ENCODE measurements at regions not wholly inside any gene's neighbourhood (a gene's known extent, or its start where the extent isn't known, plus 50 kb on each side); places are given as distances from the start of the nearest gene placed in this dataset.

- CTCF ChIA-PET: no interaction called here
- H3K4me3 Mint-ChIP-seq: no peak overlapping the region
- peaks cover 18% of the 10 kb centered on the region for H3K27me3 Mint-ChIP-seq
- intact Hi-C loops (cut with DNase I, micrococcal nuclease): no loop called here
- no peak for TF ChIP-seq CTCF (IDR thresholded peaks at IDR 0.05)
- Histone ChIP-seq H3K27me3 (ENCODE audit: control insufficient read depth in 1 of 2, insufficient read depth in 2 of 2, low read length in 2 of 2) (peaks cover 0 to 4% of the 10 kb centered on the region in 2 experiments), H3K4me1 (ENCODE audit: insufficient read depth, low read length) (no peaks in the 10 kb centered on the region), H3K27ac (ENCODE audit: low read depth in 1 of 2, low read length in 2 of 2) (no peak overlapping the region), H3K36me3 (ENCODE audit: insufficient read depth, low read length) (no peaks in the 10 kb centered on the region), H3K4me3 (ENCODE audit: low read length) (no peak overlapping the region), H3K9me3 (ENCODE audit: control insufficient read depth in 1 of 2, insufficient read depth in 1 of 2, low read length in 2 of 2) (no peaks in the 10 kb centered on the region)
- no peaks in the 10 kb centered on the region for H3K4me1 Mint-ChIP-seq (ENCODE audit: low read depth)
- ATAC-seq (ENCODE audit: poor library complexity) (no peak), DNase-seq (no peak)
- H3K36me3 Mint-ChIP-seq (ENCODE audit: low read depth): no peaks in the 10 kb centered on the region
- H3K9me3 Mint-ChIP-seq: no peaks in the 10 kb centered on the region
- POLR2A ChIA-PET: no interaction called here
- H3K27ac Mint-ChIP-seq: no peak overlapping the region
These were observed 75.0 kb upstream of the LAPTM4A start for GRCh38 chr2:20126469-20126868.

- Mint-ChIP-seq H3K9me3 (no peaks in the 10 kb centered on the region), H3K4me3 (no peak overlapping the region), H3K4me1 (ENCODE audit: low read depth) (no peaks in the 10 kb centered on the region), H3K36me3 (ENCODE audit: low read depth) (no peaks in the 10 kb centered on the region), H3K27me3 (peaks cover 18% of the 10 kb centered on the region), H3K27ac (no peak overlapping the region)
- H3K4me1 ChIP-seq (ENCODE audit: insufficient read depth, low read length): no peaks in the 10 kb centered on the region
- POLR2A ChIA-PET: no interaction called here
- DNase-seq: no peak
- ATAC-seq (ENCODE audit: poor library complexity): no peak
- CTCF ChIA-PET: no interaction called here
- no peak overlapping the region for H3K4me3 ChIP-seq (ENCODE audit: low read length)
- no peaks in the 10 kb centered on the region for H3K9me3 ChIP-seq (ENCODE audit: control insufficient read depth in 1 of 2, insufficient read depth in 1 of 2, low read length in 2 of 2)
- intact Hi-C loops (cut with DNase I, micrococcal nuclease): no loop called here
- H3K27me3 ChIP-seq (ENCODE audit: control insufficient read depth in 1 of 2, insufficient read depth in 2 of 2, low read length in 2 of 2): peaks cover 0 to 4% of the 10 kb centered on the region in 2 experiments
- no peak for TF ChIP-seq CTCF (IDR thresholded peaks at IDR 0.05)
- H3K27ac ChIP-seq (ENCODE audit: low read depth in 1 of 2, low read length in 2 of 2): no peak overlapping the region
- H3K36me3 ChIP-seq (ENCODE audit: insufficient read depth, low read length): no peaks in the 10 kb centered on the region
These were observed 74.6 kb upstream of the LAPTM4A start for GRCh38 chr2:20126040-20126439.

- intact Hi-C loops (cut with DNase I, micrococcal nuclease): no loop called here
- TF ChIP-seq CTCF (IDR thresholded peaks at IDR 0.05): no peak
- Mint-ChIP-seq H3K4me1 (ENCODE audit: low read depth) (no peaks in the 10 kb centered on the region), H3K27me3 (peaks cover 16% of the 10 kb centered on the region), H3K9me3 (no peaks in the 10 kb centered on the region), H3K36me3 (ENCODE audit: low read depth) (no peaks in the 10 kb centered on the region), H3K27ac (no peak overlapping the region), H3K4me3 (no peak overlapping the region)
- ChIA-PET CTCF (no interaction called here), POLR2A (no interaction called here)
- DNase-seq (no peak), ATAC-seq (ENCODE audit: poor library complexity) (no peak)
- Histone ChIP-seq H3K9me3 (ENCODE audit: control insufficient read depth in 1 of 2, insufficient read depth in 1 of 2, low read length in 2 of 2) (no peaks in the 10 kb centered on the region), H3K4me3 (ENCODE audit: low read length) (no peak overlapping the region), H3K36me3 (ENCODE audit: insufficient read depth, low read length) (no peaks in the 10 kb centered on the region), H3K27me3 (ENCODE audit: control insufficient read depth in 1 of 2, insufficient read depth in 2 of 2, low read length in 2 of 2) (peaks cover 0 to 4% of the 10 kb centered on the region in 2 experiments), H3K4me1 (ENCODE audit: insufficient read depth, low read length) (no peaks in the 10 kb centered on the region), H3K27ac (ENCODE audit: low read depth in 1 of 2, low read length in 2 of 2) (no peak overlapping the region)
These were observed 74.2 kb upstream of the LAPTM4A start for GRCh38 chr2:20125616-20126015.

Data from CD4-positive, alpha-beta T cell (primary cell).